ENCODE measurements at regions not wholly inside any gene's neighbourhood (a gene's known extent, or its start where the extent isn't known, plus 50 kb on each side); places are given as distances from the start of the nearest gene placed in this dataset.
"Not testable (repeated sequence)": the region's sequence is repeated elsewhere in the genome, so short reads cannot be mapped to it uniquely, and the experiment has no call there.

DNA sequence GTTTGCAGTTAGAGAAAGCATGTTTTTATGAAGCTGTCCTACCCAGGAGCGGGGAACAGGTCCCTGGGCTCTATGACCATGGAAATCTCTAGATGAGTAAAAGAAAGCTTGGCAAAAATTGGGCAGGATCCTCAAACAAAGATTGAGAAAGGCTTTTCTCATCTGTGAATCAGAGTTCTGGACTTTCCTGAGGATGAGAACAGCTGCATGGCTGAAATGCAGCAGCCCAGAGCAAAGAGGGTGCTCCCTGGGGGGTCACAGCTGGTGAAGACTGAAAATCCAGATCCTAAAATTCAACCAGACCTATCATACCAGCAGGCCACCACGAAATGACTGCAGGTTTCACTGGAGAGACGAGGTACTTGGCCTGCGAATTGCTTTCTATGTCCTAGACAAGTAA is 65.7 kb upstream of the APP start:
- no peak for ATAC-seq (ENCODE audit: low read depth in 2 of 2)
- no peak overlapping the region for H3K4me3 Mint-ChIP-seq
- no peaks in the 10 kb centered on the region for H3K9me3 ChIP-seq (ENCODE audit: control insufficient read depth in 2 of 2, low read length in 2 of 2)

DNA sequence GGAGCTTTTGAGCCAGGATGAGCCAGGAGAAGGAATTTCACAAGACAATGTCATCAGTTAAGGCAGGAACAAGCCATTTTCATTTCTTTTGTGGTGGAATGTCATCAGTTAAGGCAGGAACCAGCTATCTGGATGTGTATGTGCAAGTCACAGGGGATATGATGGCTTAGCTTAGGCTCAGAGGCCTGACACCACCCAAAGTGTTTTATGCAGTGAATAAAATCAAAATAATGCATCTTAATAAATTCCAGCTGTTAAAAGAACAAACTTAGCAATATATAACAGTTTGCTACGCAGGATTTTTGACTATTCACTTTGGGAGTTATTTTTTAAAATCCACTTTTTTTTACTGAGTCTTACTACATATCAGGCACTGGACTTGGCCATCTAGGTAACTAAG is 62.7 kb upstream of the APP start:
- not testable (repeated sequence) for H3K27me3 Mint-ChIP-seq; H3K27ac ChIP-seq (ENCODE audit: insufficient read depth, low read length, poor library complexity, severe bottlenecking); ATAC-seq (ENCODE audit: low read depth in 2 of 2); H3K9me3 Mint-ChIP-seq; H3K4me1 Mint-ChIP-seq; H3K4me3 ChIP-seq (ENCODE audit: low read depth, low read length); H3K9me3 ChIP-seq (ENCODE audit: control insufficient read depth in 2 of 2, low read length in 2 of 2); H3K4me1 ChIP-seq (ENCODE audit: control insufficient read depth, insufficient read depth, low read length, poor library complexity, severe bottlenecking); H3K36me3 Mint-ChIP-seq; H3K4me3 Mint-ChIP-seq; DNase-seq; H3K27ac Mint-ChIP-seq; H3K36me3 ChIP-seq (ENCODE audit: control insufficient read depth, insufficient read depth, low read length); H3K27me3 ChIP-seq (ENCODE audit: control insufficient read depth, insufficient read depth, low read length)

More for the DNA sequence above, 65.7 kb upstream of the APP start:
- Histone ChIP-seq H3K4me1 (ENCODE audit: control insufficient read depth, insufficient read depth, low read length, poor library complexity, severe bottlenecking) (no peaks in the 10 kb centered on the region), H3K27ac (ENCODE audit: insufficient read depth, low read length, poor library complexity, severe bottlenecking) (no peak overlapping the region), H3K4me3 (ENCODE audit: low read depth, low read length) (no peak overlapping the region), H3K36me3 (ENCODE audit: control insufficient read depth, insufficient read depth, low read length) (no peaks in the 10 kb centered on the region), H3K27me3 (ENCODE audit: control insufficient read depth, insufficient read depth, low read length) (no peaks in the 10 kb centered on the region)
- H3K9me3 Mint-ChIP-seq = peaks cover 0 to 8% (median 0%) of the 10 kb centered on the region in 7 donors
- H3K36me3 Mint-ChIP-seq = no peaks in the 10 kb centered on the region
- H3K27me3 Mint-ChIP-seq = peaks cover 5% of the 10 kb centered on the region
- H3K27ac Mint-ChIP-seq = no peak overlapping the region
- H3K4me1 Mint-ChIP-seq = no peaks in the 10 kb centered on the region
- no peak for DNase-seq

DNA sequence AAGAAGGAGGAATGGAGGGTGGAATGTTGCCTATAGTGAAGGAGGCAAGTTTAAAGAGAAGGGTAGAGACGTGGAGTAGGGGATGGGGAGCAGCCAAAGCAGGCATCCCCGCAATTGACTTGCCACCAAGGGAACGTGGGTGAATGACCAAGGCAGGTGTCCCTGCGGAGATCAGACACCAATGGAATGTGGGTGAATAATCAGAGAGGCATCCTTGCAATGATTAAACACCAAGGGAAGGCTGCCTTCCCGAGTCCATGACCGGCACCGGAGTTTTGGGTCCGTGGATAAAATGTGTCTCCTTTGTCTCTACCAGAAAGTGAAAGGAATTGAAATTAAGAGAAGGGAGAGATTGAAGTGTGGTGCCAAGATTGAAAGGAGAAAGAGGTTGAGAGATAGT is 61.9 kb upstream of the APP start:
- H3K27me3 ChIP-seq (ENCODE audit: control insufficient read depth, insufficient read depth, low read length); H3K27ac ChIP-seq (ENCODE audit: insufficient read depth, low read length, poor library complexity, severe bottlenecking); H3K36me3 ChIP-seq (ENCODE audit: control insufficient read depth, insufficient read depth, low read length); H3K36me3 Mint-ChIP-seq; H3K27me3 Mint-ChIP-seq; H3K9me3 ChIP-seq (ENCODE audit: control insufficient read depth in 2 of 2, low read length in 2 of 2); ATAC-seq (ENCODE audit: low read depth in 2 of 2); H3K4me1 ChIP-seq (ENCODE audit: control insufficient read depth, insufficient read depth, low read length, poor library complexity, severe bottlenecking); H3K27ac Mint-ChIP-seq; H3K9me3 Mint-ChIP-seq; DNase-seq; H3K4me1 Mint-ChIP-seq; H3K4me3 ChIP-seq (ENCODE audit: low read depth, low read length): not testable (repeated sequence)
- H3K4me3 Mint-ChIP-seq = peak overlapping the region in 1 of 4 donors; percentile 44

GRCh38 chr21:26227130-26227529 is 56.6 kb upstream of the APP start:
- DNase-seq (no peak), ATAC-seq (ENCODE audit: low read depth in 2 of 2) (no peak)
- Histone ChIP-seq H3K9me3 (ENCODE audit: control insufficient read depth in 2 of 2, low read length in 2 of 2) (no peaks in the 10 kb centered on the region), H3K4me1 (ENCODE audit: control insufficient read depth, insufficient read depth, low read length, poor library complexity, severe bottlenecking) (no peaks in the 10 kb centered on the region), H3K27ac (ENCODE audit: insufficient read depth, low read length, poor library complexity, severe bottlenecking) (no peak overlapping the region), H3K4me3 (ENCODE audit: low read depth, low read length) (no peak overlapping the region), H3K36me3 (ENCODE audit: control insufficient read depth, insufficient read depth, low read length) (no peaks in the 10 kb centered on the region), H3K27me3 (ENCODE audit: control insufficient read depth, insufficient read depth, low read length) (no peaks in the 10 kb centered on the region)
- H3K27ac Mint-ChIP-seq = no peak overlapping the region
- peaks cover 4% of the 10 kb centered on the region for H3K27me3 Mint-ChIP-seq
- H3K4me3 Mint-ChIP-seq = no peak overlapping the region
- no peaks in the 10 kb centered on the region for H3K36me3 Mint-ChIP-seq
- no peaks in the 10 kb centered on the region for H3K4me1 Mint-ChIP-seq
- peaks cover 0 to 7% (median 0%) of the 10 kb centered on the region in 7 donors for H3K9me3 Mint-ChIP-seq

DNA sequence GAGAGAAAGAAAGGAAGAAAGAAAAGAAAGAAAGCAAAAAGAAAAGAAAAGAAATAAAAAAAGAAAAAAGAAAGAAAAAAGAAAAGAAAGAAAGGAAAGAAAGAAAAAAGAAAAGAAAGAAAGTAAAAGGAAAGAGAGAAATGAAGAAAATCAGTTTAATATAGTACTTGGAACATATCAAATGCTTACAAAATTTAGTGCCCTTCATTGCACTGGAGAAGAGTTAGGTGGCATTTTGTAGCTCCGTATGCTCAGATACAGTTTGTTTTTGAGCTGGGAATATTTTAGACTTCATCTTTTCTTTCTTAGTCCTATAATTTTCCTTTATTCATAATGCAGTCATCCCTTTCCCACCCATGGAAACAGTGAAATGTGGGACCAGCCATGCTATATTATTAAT is 56.2 kb upstream of the APP start:
- Histone ChIP-seq H3K4me1 (ENCODE audit: control insufficient read depth, insufficient read depth, low read length, poor library complexity, severe bottlenecking) (no peaks in the 10 kb centered on the region), H3K4me3 (ENCODE audit: low read depth, low read length) (no peak overlapping the region), H3K9me3 (ENCODE audit: control insufficient read depth in 2 of 2, low read length in 2 of 2) (no peaks in the 10 kb centered on the region), H3K27ac (ENCODE audit: insufficient read depth, low read length, poor library complexity, severe bottlenecking) (no peak overlapping the region), H3K27me3 (ENCODE audit: control insufficient read depth, insufficient read depth, low read length) (no peaks in the 10 kb centered on the region), H3K36me3 (ENCODE audit: control insufficient read depth, insufficient read depth, low read length) (no peaks in the 10 kb centered on the region)
- no peak for DNase-seq
- H3K36me3 Mint-ChIP-seq = no peaks in the 10 kb centered on the region
- no peaks in the 10 kb centered on the region for H3K4me1 Mint-ChIP-seq
- H3K27me3 Mint-ChIP-seq = peaks cover 4% of the 10 kb centered on the region
- ATAC-seq (ENCODE audit: low read depth in 2 of 2) = no peak
- no peak overlapping the region for H3K27ac Mint-ChIP-seq
- peaks cover 0 to 5% (median 0%) of the 10 kb centered on the region in 7 donors for H3K9me3 Mint-ChIP-seq
- H3K4me3 Mint-ChIP-seq = no peak overlapping the region

DNA sequence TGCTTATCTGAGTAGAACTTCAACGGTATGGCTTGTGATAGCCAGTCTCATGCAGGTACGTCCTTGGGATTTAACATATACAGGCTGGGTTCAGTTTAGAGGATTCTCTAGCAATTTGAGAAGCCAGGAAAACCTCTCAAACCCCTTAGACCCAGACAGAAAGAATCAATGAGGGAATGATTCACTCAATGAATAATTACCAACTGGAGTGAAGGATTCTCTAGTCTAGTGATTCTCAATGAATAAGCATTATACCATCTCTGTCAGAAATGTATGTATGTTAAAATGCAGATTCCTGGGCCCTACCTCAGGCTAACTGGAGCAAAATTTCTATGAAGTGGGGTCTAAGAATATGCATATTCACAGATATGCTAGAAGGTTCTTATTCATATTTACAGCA is 54.5 kb upstream of the APP start:
- no peak overlapping the region for H3K27ac Mint-ChIP-seq
- H3K4me1 ChIP-seq (ENCODE audit: control insufficient read depth, insufficient read depth, low read length, poor library complexity, severe bottlenecking) = no peaks in the 10 kb centered on the region
- H3K4me3 ChIP-seq (ENCODE audit: low read depth, low read length) = no peak overlapping the region
- H3K9me3 ChIP-seq (ENCODE audit: control insufficient read depth in 2 of 2, low read length in 2 of 2) = no peaks in the 10 kb centered on the region
- no peaks in the 10 kb centered on the region for H3K27me3 Mint-ChIP-seq
- H3K4me3 Mint-ChIP-seq = no peak overlapping the region
- H3K9me3 Mint-ChIP-seq = peaks cover 0 to 3% (median 0%) of the 10 kb centered on the region in 7 donors
- H3K36me3 ChIP-seq (ENCODE audit: control insufficient read depth, insufficient read depth, low read length) = no peaks in the 10 kb centered on the region
- no peak for ATAC-seq (ENCODE audit: low read depth in 2 of 2)
- no peak overlapping the region for H3K27ac ChIP-seq (ENCODE audit: insufficient read depth, low read length, poor library complexity, severe bottlenecking)
- H3K36me3 Mint-ChIP-seq = no peaks in the 10 kb centered on the region
- DNase-seq = no peak
- no peaks in the 10 kb centered on the region for H3K27me3 ChIP-seq (ENCODE audit: control insufficient read depth, insufficient read depth, low read length)
- no peaks in the 10 kb centered on the region for H3K4me1 Mint-ChIP-seq

GRCh38 chr21:26224366-26224765 is 53.8 kb upstream of the APP start:
- Mint-ChIP-seq H3K27ac (no peak overlapping the region), H3K36me3 (no peaks in the 10 kb centered on the region), H3K9me3 (peaks cover 0 to 3% (median 0%) of the 10 kb centered on the region in 7 donors), H3K4me3 (no peak overlapping the region), H3K27me3 (no peaks in the 10 kb centered on the region), H3K4me1 (no peaks in the 10 kb centered on the region)
- no peak for DNase-seq
- H3K27ac ChIP-seq (ENCODE audit: insufficient read depth, low read length, poor library complexity, severe bottlenecking) = no peak overlapping the region
- no peak for ATAC-seq (ENCODE audit: low read depth in 2 of 2)
- H3K36me3 ChIP-seq (ENCODE audit: control insufficient read depth, insufficient read depth, low read length) = no peaks in the 10 kb centered on the region
- H3K4me1 ChIP-seq (ENCODE audit: control insufficient read depth, insufficient read depth, low read length, poor library complexity, severe bottlenecking) = no peaks in the 10 kb centered on the region
- H3K9me3 ChIP-seq (ENCODE audit: control insufficient read depth in 2 of 2, low read length in 2 of 2) = no peaks in the 10 kb centered on the region
- no peak overlapping the region for H3K4me3 ChIP-seq (ENCODE audit: low read depth, low read length)
- H3K27me3 ChIP-seq (ENCODE audit: control insufficient read depth, insufficient read depth, low read length) = no peaks in the 10 kb centered on the region

Measured in CD4-positive, CD25-positive, alpha-beta regulatory T cell (primary cell).